NCI-H1092 treated with DMSO at 0.1 percent for 48 hours (cell line): ENCODE measurements at regions not wholly inside any gene's neighbourhood (a gene's known extent, or its start where the extent isn't known, plus 50 kb on each side); places are given as distances from the start of the nearest gene placed in this dataset.
A peak's percentile ranks its signal among the peaks of the same experiment; 100 is the strongest.
"Not testable (repeated sequence)": the region's sequence is repeated elsewhere in the genome, so short reads cannot be mapped to it uniquely, and the experiment has no call there.

Experiments used
- DNase-seq: peaks from one replicate; lab custom pipeline; 2025; lab: John Stamatoyannopoulos, UW

DNA sequence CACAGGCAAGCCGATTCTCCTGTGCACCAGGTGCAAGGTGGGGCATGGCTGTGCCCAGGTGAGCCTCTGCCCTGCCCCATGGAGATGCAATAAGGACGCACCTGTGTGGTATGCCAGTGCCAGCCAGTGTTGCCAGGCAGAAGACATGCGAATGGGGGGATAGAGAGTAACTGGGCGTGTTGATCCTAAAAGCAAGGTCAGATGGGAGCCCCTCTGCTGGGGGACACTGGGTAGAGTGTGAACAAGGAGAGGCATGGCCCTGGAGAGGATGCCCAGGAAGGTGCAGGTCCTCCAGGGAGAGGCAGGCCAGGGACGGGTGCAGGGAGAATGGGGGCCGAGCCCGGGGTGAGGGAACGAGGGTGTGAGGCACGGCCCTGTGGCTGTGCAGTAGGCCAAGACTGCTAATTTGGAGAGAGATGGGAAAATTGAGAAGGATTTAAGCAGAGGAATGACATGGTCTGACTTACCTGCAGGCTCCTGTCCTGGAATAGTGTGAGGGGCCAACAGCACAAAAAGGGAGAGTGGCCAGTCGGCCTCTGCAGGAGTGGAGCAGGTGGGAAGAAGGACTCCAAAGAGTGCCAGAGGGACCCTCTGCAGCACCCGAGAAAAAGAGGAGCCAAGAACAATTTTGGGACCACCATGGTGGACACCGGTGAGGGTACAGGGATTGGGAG lies 690.4 kb upstream of the HS6ST1 start:
- no peak for DNase-seq

GRCh38 chr2:129009555-129010146 lies 691.0 kb upstream of the HS6ST1 start:
- no peak for DNase-seq

DNA sequence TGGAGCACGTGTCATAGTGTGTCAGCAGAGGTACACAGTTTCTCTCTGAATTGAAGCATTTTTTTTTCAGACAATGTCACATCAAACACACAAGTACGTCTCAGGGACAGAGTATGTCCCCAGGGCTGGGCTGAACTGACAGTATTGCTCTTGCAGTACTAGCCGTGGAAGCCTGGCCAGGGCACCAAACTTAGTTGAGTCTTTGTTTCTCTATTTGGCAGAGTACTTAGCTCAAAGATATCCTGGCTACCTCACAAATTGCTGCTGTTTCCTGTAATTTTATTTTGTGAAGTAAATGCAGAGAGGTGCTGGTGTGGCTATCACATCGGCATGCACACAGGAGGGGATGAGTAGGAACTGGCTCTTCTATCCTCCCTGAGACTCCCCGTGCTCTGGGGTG lies 691.6 kb upstream of the HS6ST1 start:
- no peak for DNase-seq

DNA sequence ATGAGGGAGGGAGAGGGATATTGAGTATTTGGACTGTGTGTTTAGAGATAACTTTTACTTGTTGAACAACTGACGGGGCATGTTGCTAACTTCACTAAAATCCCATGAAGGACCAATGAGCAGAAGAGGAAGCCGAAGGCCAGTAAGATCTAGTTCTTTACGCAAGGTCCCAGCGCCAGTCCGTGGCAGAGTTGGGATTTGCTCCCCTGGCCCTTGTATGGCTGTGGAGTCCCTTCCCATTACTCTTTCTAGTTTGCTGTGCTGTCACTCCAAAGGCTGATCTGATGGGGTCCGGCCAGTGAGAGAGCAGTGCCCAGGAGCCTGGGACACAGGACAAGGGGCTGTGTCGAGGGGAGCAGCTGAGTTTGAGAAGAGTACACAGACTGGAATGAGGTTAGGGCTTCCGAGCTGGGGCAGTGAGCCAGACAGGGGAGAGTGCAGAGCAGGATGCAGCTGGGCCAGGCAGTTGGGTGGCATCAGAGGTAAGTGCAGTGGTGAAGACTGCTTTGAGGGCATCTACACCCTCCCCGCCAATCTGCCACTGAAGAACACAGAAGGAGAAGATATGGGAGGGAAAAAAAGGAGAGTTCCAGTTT lies 692.9 kb upstream of the HS6ST1 start:
- DNase-seq: no peak

DNA sequence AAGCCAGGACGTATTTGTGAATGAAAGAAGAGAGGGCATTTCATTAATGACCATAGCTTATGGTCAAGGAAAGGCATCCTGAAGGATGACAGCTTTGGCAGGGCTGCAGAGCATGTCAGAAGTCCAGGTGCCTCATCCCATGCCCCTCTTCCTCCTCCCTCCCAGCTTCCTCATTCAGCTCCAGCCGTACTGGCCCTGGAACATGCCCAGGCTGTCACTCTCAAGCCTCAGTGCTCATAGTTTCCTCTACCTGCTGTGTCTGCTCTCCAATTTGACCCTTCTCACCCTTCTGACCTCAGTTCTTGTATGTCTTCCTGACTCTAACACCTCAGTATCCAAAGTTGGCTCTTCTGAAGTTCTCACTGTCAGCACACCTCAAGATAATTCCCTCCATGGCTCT lies 695.8 kb upstream of the HS6ST1 start:
- DNase-seq: no peak

DNA sequence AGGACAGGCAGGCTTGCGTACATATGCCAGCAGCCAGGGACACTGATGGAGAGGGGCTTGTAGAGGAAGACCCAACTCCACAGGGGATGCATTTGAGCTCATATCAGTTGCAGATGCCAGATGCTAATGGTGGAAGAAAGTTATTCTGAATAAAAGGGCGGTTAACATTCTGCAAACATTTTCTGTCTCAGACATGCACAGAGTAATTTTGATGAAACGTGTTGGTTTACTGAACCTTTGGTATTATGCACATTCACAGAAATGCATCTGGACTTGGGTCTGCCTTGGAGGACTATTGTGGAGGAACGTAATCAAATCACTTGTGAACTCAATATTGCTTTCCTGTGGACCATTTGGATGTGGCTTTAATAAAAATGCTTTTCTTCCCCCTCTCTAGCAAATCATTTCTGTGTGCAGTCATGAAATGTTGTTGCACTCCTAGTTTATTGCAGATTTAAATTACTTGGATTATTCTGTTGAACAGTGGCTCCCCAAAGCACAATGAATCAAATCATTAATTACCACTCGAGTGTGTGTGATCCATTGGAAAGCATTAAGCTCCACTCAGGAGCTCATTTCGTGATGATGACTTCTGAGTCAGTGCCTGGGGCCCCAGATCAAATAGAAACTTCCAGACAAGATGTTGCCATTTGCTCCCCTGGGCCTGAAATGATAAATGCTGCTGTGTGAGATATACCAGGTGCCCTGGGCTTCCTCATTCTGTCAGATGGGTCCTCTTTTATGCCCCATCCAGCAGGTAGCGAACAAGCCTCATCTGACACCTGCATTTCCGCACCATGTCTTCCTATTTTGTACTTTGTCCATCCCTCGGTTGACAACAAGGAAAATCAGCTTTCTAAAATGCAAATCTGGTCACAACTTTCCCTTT lies 697.0 kb upstream of the HS6ST1 start:
- DNase-seq: no peak

- DNase-seq: no peak
Observed at GRCh38 chr2:129016972-129017371, 698.3 kb upstream of the HS6ST1 start.

DNA sequence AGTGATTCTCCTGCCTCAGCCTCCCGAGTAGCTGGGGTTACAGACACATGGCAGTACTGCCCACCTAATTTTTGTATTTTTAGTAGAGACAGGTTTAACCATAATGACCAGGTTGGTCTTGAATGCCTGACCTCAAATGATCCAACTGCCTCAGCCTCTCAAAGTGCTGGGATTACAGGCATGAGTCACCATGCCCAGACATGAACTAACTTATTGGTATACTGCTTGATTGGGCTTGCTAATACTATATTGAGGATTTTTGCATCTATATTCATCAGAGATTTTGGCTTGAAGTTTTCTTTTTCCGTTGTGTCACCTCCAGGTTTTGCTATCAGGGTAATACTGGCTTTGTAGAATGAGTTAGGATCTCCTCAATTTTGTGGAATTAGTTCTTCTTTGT lies 706.1 kb upstream of the HS6ST1 start:
- no peak for DNase-seq

- no peak for DNase-seq
Observed at GRCh38 chr2:129035992-129036391, 717.3 kb upstream of the HS6ST1 start.

DNA sequence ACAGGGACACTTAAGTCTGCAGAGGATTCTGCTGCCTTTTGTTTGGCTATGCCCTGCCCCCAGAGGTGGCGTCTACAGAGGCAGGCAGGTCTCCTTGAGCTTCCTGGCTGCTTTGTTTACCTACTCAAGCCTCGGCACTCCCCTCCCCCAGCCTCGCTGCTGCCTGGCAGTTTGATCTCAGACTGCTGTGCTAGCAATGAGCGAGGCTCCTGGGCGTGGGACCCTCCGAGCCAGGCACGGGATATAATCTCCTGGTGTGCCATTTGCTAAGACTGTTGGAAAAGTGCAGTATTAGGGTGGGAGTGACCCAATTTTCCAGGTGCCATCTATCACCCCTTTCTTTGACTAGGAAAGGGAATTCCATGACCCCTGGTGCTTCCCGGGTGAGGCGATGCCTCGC lies 725.0 kb upstream of the HS6ST1 start:
- not testable (repeated sequence) for DNase-seq

GRCh38 chr2:129046475-129046874 lies 727.8 kb upstream of the HS6ST1 start:
- not testable (repeated sequence) for DNase-seq

GRCh38 chr2:129050101-129050500 lies 731.4 kb upstream of the HS6ST1 start:
- no peak for DNase-seq

DNA sequence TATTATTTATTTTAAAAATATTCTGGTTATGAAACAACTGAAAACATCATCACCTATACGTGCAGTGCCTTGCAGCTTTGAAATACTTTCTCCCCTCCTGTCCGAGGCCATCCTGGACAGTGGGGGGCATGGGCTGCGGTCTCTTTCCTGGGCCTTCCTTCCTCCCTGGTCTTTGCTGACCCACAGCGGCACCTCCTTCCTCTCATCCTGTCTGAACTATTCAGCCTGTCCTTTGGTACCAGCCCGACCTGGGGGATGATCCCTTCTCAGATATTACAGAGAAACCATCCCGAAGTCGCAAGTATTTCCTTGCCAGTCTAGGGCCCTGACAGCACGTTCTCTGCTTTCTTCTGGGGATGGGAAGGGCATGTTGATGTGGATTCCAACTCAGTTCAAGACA lies 736.6 kb upstream of the HS6ST1 start:
- no peak for DNase-seq

GRCh38 chr2:129055824-129056223 lies 737.2 kb upstream of the HS6ST1 start:
- no peak for DNase-seq

DNA sequence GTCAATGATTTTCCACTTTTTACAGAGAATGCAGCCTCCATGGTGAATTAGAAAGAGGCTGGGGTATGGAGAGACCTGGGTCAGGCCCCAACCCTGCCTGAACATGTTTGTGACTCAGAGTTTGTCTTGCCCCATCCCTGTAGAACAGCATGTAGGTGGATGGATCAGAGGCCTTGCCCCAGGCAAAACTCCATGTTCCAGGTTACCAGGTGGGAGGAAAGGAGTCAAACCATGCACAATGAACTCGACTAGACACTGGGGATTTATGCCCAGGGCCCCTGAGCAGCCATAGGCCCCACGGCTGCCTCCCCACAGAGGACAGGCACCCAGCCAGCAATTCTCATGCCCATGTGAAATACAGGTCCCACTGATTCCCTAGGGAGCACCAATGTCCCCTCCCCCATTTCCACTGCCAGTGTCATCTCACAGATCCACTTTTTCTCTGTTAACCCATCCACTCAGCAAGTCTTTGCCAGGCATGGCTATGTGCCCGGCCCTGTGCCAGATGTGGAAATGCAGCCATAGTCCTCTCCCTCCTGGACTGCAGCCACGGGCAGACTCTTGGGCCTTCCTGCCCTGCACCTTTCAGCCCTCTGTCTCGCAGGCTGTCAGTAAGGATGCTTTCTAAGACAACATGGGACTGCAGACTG lies 737.8 kb upstream of the HS6ST1 start:
- peak; percentile 43 for DNase-seq

DNA sequence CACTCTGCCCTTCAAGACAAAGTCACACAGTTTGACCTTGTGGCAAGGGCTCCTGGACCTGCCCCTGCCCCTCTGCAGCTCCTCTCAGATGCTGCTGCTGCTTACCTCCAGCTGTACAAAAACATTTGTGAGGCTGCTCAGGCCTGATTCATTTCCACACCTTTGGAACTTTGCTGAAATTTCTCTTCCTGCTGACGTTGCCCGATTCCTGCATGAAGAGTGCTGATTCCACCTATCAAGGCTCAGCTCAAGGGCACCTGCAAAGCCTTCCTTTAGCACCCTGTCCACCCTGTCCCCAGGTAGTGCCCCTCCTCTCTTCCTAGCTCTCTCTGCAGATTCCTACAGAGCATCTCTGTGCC lies 738.3 kb upstream of the HS6ST1 start:
- no peak for DNase-seq

DNA sequence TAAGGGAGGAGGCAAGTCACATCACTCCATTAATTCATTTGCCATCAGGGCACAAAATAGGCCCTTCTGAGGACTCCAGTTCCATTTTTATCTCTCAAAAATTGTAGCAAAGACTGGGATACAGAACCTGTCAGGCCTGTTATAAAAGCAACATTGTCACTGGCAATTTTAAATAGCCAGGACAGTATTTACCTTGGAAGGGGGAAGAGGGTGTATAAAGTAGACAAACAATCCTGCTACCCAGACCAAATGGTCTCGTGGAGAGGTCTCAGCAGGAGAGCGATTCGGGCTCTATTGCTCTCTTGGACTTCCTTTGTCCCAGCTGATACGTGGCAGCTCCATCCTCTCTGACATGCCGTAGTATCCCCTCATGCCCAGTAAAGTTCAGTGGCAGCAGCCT lies 740.3 kb upstream of the HS6ST1 start:
- peak; percentile 47 for DNase-seq

- DNase-seq: no peak
Observed at GRCh38 chr2:129059476-129059875, 740.8 kb upstream of the HS6ST1 start.

DNA sequence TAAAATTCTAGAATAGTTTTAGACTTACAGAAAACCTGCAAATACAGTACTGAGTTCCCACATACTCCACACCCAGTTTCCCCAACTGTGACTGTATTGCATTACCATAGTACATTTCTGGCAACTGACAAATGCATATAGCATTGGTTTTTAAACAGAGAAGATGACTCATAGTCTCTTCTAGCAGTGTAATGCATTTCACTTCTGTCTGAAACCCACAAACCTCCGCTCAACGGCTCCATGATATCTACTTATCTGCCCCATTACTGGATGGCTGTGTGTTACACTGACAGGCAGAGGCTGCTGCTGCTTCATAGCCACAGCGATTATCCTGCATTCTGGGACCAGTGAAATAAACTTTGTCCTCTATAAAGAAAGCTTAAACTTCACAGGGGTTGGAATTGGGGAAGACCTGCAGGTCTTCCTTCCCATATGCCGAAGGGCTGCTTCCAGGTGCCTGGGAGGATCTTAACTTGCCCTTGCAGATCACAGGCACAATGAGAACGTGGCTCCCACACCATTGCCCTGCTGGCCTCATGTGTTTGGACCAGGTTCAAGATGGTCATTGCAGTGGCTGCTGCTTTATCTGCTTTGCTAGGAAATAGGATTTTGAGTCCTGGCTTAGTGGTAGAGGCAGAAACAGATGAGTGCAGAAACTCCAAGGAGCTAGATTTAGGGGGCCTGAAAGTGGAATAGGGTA lies 742.6 kb upstream of the HS6ST1 start:
- DNase-seq: no peak

DNA sequence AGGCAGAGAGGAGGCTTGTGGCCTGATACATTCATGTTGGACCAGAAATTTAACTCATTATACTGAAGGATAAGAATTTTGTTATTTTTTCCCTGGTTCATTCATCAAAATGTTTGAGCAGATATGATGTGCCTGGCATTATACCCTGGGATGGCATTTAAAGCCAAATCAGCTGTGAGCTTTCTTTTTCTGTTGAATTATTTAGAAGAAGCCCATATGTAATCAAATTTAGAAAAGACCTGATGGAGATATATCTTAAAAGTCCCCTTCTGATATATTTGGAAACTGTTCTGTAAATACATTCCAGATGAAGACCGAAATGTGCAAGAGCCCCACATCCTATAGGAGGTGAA lies 743.1 kb upstream of the HS6ST1 start:
- DNase-seq: no peak

GRCh38 chr2:129062146-129062912 lies 743.7 kb upstream of the HS6ST1 start:
- no peak for DNase-seq
